Brain microvascular endothelial cell (primary cell): ENCODE measurements at regions not wholly inside any gene's neighbourhood (a gene's known extent, or its start where the extent isn't known, plus 50 kb on each side); places are given as distances from the start of the nearest gene placed in this dataset.

Experiments
- DNase-seq: peaks from one replicate; pipeline ENCODE4 v3.0.0-alpha.2; 2020
- H3K27ac ChIP-seq: fragments of 250-450 bp; sonication (Bioruptor Pico); 2 replicates; pipeline ENCODE4 v1.5.1; 2020; ENCODE audit warnings: mild to moderate bottlenecking, moderate library complexity
- H3K27me3 ChIP-seq: fragments of 250-450 bp; sonication (Bioruptor Pico); replicated peaks from 2 replicates; pipeline ENCODE4 v1.5.1; 2020; ENCODE audit warnings: mild to moderate bottlenecking
- H3K36me3 ChIP-seq: fragments of 250-450 bp; sonication (Bioruptor Pico); replicated peaks from 2 replicates; pipeline ENCODE4 v1.5.1; 2020; ENCODE audit warnings: mild to moderate bottlenecking
- H3K4me3 ChIP-seq: 2 replicates; pipeline ENCODE4 v1.5.1; 2011; ENCODE audit warnings: low read depth, mild to moderate bottlenecking, control low read depth, low read length, moderate library complexity
- in situ Hi-C: cut with HindIII; loops from 2 replicates; pipeline ENCODE4 v1.10.0; 2017; ENCODE audit warnings: low sequenced_read_pairs, low pct_ligation_motif_present
- TF ChIP-seq, protein P1 (sequence below): IDR thresholded peaks from 2 replicates; pipeline ENCODE4 v1.5.1; 2011; ENCODE audit warnings: low read depth, mild to moderate bottlenecking, moderate library complexity, low read length, control low read depth, inconsistent platforms; ENCODE audit errors: missing control alignments

GRCh38 chr15:89397653-89398023, 63.0 kb upstream of the POLG start:
- peaks cover 67% of the 10 kb centered on the region for H3K27me3 ChIP-seq
- TF ChIP-seq, protein P1, sequence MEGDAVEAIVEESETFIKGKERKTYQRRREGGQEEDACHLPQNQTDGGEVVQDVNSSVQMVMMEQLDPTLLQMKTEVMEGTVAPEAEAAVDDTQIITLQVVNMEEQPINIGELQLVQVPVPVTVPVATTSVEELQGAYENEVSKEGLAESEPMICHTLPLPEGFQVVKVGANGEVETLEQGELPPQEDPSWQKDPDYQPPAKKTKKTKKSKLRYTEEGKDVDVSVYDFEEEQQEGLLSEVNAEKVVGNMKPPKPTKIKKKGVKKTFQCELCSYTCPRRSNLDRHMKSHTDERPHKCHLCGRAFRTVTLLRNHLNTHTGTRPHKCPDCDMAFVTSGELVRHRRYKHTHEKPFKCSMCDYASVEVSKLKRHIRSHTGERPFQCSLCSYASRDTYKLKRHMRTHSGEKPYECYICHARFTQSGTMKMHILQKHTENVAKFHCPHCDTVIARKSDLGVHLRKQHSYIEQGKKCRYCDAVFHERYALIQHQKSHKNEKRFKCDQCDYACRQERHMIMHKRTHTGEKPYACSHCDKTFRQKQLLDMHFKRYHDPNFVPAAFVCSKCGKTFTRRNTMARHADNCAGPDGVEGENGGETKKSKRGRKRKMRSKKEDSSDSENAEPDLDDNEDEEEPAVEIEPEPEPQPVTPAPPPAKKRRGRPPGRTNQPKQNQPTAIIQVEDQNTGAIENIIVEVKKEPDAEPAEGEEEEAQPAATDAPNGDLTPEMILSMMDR: no peak

DNA sequence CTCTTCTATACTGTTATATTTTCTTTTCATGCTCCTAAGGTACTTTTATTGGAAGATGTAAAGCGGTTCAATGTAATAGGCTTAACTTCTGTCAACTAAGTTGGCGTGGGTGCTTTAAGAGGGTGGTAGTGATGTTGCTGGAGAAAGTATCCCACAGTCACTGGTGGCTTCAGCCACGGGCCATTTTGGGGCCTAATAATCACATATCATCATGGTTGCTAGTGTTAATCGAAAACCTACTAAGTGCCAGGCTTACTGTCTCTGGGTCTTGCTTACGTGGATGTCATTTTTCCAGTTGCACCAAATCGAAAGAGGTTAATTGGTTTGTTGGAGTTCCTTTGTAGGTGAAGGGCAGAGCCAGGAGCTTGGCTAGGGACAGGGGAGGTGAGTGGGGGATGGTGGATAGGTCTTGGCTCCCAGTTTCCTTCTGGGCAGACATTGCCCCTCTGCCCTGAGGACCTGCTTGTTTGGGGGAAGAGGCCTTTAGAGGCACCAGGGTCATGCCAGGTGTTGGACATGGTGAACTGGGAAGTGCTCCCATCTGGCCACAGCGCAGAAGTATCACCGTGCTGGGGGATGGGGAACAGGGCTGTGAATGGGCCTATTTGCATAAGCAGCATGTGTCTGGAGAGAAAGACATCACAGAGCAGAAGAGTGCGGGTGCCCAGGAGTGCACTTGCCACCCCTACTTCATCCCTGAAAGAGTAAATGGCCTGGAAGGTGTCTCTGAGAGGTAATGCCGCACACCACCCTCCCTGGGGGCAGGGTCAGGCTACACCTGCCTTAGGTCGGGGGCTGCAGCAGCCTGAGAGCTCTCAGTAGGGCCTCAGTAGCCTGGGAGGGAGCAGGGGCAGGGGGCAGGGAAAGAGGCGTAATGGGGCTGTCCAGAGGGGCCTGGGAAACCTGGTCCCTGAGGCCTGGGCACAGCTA, 62.4 kb upstream of the POLG start:
- TF ChIP-seq, protein P1: no peak
- in situ Hi-C loops: no loop called here
- Histone ChIP-seq H3K36me3 (no peaks in the 10 kb centered on the region), H3K27me3 (peaks cover 68% of the 10 kb centered on the region), H3K4me3 (no peak overlapping the region), H3K27ac (no peak overlapping the region)
- DNase-seq: no peak

More at GRCh38 chr15:89397653-89398023, 63.0 kb upstream of the POLG start:
- in situ Hi-C loops: no loop called here
- H3K4me3 ChIP-seq: no peak overlapping the region
- DNase-seq: no peak
- H3K36me3 ChIP-seq: no peaks in the 10 kb centered on the region
- H3K27ac ChIP-seq: no peak overlapping the region

GRCh38 chr15:89395996-89396395, 61.4 kb upstream of the POLG start:
- H3K27me3 ChIP-seq: peaks cover 77% of the 10 kb centered on the region
- DNase-seq: no peak

DNA sequence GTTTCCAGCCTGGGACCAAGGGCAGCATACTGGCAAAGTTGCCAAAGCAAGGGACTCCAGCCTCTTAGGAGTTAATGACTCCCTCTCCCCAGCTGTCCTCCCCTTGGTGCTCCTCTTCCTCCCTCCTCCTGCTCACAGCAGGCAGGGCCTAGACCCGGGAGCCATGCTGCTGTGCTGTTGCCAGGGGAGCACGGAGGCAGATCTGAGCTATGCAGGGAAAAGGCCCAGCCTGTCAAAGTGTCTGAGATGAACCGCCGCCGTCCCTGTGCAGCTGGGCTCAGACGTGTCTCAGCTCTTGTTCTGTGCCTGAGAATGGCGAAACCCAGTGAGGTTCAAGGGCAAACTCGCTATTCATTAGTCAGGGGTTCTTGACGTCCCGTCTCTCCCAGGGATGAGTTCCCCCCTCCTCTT, 60.8 kb upstream of the POLG start:
- Histone ChIP-seq H3K27ac (no peak overlapping the region), H3K36me3 (no peaks in the 10 kb centered on the region), H3K27me3 (peaks cover 76% of the 10 kb centered on the region), H3K4me3 (no peak overlapping the region)
- no peak for DNase-seq
- TF ChIP-seq, protein P1: no peak
- in situ Hi-C loops: no loop called here

More at GRCh38 chr15:89395996-89396395, 61.4 kb upstream of the POLG start:
- Histone ChIP-seq H3K27ac (no peak overlapping the region), H3K4me3 (no peak overlapping the region), H3K36me3 (no peaks in the 10 kb centered on the region)
- in situ Hi-C loops: no loop called here
- TF ChIP-seq, protein P1: no peak

DNA sequence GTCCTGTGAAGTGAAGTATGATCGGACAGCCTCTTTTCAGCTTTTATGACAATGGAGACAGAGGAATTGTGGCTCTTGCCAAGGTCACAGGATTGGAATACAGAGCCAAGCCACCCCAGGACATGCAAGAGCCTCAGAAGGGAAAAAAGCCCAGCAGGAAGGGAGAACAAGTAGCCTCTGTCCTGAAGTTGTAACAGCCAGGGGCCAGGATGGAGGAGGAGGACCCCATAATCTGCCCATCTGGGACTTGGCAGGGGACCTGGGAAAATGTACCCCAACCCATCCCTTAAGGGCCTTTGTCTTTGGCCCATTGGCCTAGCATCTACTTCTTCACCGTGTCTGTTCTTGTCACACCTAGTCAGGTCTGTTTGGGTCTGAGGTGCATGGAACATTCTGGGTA, 60.4 kb upstream of the POLG start:
- Histone ChIP-seq H3K36me3 (no peaks in the 10 kb centered on the region), H3K27me3 (peaks cover 78% of the 10 kb centered on the region), H3K27ac (no peak overlapping the region), H3K4me3 (no peak overlapping the region)
- in situ Hi-C loops: no loop called here
- TF ChIP-seq, protein P1: no peak
- DNase-seq: no peak

DNA sequence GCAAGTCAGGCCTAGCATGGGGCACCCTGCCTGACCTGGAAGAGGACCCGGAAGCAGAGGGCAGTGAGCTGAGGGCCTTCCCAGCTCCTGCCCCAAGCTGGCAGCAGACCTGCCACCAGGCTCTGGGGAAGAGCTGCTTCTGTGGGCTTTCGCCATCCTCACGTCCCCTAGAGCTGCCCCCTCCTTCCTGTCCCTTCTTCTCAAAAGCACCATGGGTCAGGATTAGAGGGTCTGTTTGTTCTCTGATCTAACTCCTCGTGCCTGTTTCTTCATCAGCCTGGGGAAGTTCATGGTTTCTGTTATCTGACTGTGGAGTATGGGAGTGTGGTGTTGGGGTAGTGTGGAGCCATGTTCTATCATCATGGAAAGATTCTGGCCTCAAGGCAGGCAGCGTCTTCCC, 58.4 kb upstream of the POLG start:
- TF ChIP-seq, protein P1: no peak
- no peak overlapping the region for H3K4me3 ChIP-seq
- peaks cover 83% of the 10 kb centered on the region for H3K27me3 ChIP-seq
- no peak for DNase-seq
- H3K36me3 ChIP-seq: no peaks in the 10 kb centered on the region
- H3K27ac ChIP-seq: no peak overlapping the region
- in situ Hi-C loops: no loop called here
